ENCODE measurements at regions not wholly inside any gene's neighbourhood (a gene's known extent, or its start where the extent isn't known, plus 50 kb on each side); places are given as distances from the start of the nearest gene placed in this dataset.

DNA sequence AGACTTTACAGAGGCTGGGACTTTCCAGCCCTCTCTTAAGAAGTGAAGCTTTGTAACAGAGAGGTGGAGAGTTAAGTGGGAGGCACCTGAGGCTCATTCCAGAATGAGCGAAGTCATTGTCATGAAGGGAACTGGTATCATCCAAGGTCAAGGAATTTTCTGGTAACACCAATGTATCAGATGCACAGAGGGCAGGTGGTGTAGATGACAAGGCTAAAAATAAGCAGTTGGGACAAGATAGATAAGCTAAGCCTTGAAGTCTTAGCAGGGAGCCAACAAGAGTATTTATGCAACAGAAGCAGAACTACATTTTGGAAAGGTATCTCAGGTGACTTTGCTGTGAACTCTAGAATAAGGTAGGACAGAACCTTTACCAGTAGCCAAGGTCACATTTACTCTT lies 257.0 kb upstream of the AUTS2 start:
- TF ChIP-seq POLR2A (IDR thresholded peaks at IDR 0.05) (no peak), EP300 (IDR thresholded peaks at IDR 0.05) (no peak)
- TF ChIP-seq, protein P1, sequence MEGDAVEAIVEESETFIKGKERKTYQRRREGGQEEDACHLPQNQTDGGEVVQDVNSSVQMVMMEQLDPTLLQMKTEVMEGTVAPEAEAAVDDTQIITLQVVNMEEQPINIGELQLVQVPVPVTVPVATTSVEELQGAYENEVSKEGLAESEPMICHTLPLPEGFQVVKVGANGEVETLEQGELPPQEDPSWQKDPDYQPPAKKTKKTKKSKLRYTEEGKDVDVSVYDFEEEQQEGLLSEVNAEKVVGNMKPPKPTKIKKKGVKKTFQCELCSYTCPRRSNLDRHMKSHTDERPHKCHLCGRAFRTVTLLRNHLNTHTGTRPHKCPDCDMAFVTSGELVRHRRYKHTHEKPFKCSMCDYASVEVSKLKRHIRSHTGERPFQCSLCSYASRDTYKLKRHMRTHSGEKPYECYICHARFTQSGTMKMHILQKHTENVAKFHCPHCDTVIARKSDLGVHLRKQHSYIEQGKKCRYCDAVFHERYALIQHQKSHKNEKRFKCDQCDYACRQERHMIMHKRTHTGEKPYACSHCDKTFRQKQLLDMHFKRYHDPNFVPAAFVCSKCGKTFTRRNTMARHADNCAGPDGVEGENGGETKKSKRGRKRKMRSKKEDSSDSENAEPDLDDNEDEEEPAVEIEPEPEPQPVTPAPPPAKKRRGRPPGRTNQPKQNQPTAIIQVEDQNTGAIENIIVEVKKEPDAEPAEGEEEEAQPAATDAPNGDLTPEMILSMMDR (IDR thresholded peaks at IDR 0.05), result no peak

Data from gastroesophageal sphincter (tissue), 3 donors.